Right lobe of liver (tissue), 6 donors: ENCODE measurements at regions not wholly inside any gene's neighbourhood (a gene's known extent, or its start where the extent isn't known, plus 50 kb on each side); places are given as distances from the start of the nearest gene placed in this dataset.

ENCODE experiments used
- ATAC-seq, 4 donors: fragments of 200-7000 bp; cut with Tn5 transposase; one replicate each; pipeline ENCODE4 v1.9.1; 2020; ENCODE audit warnings: mild to moderate bottlenecking in 4 of 4, moderate library complexity in 4 of 4
- DNase-seq, 3 donors: peaks; one replicate each; pipeline ENCODE4 v3.0.0-alpha.2; 2020
- H3K27ac ChIP-seq, 3 donors: fragments of 200-600 bp; one replicate each; pipeline ENCODE4 v1.8.0; 2022
- H3K27me3 ChIP-seq, 2 donors: fragments of 200-600 bp; one replicate each; pipeline ENCODE4 v1.8.0; 2022
- H3K36me3 ChIP-seq, 4 donors: fragments of 200-600 bp; sonication (generic) in 1 of 4; one replicate each; pipeline versions ENCODE4 v1.5.1 to v1.8.0; 2017 to 2022; ENCODE audit warnings: control low read depth in 1 of 4
- H3K4me1 ChIP-seq, 4 donors: fragments of 200-600 bp; sonication (generic) in 1 of 4; one replicate each; pipeline versions ENCODE4 v1.5.1 to v1.8.0; 2017 to 2022; ENCODE audit warnings: control low read depth in 1 of 4
- H3K4me3 ChIP-seq, 3 donors: fragments of 200-600 bp; one replicate each; pipeline ENCODE4 v1.8.0; 2022
- H3K9me3 ChIP-seq, 4 donors: fragments of 200-600 bp; sonication (generic) in 1 of 4; one replicate each; pipeline versions ENCODE4 v1.5.1 to v1.8.0; 2017 to 2022; ENCODE audit warnings: control low read depth in 1 of 4
- POLR2A ChIP-seq: fragments of 450-650 bp; IDR thresholded peaks from one replicate; pipeline ENCODE4 v1.6.1; 2017; ENCODE audit warnings: antibody characterized with exemption, mild to moderate bottlenecking
- WGBS: methylation state at CpG from one replicate; pipeline ENCODE4 v1.1.6; 2018; ENCODE audit warnings: low coverage, low lambda C conversion rate; ENCODE audit not compliant: insufficient coverage; ENCODE audit errors: missing lambda C conversion rate; 5-methylcytosine and 5-hydroxymethylcytosine counted together
- intact Hi-C, 2 donors: fragments of 100-400 bp; cut with DNase I; formaldehyde crosslinking; loops; one replicate each; pipeline versions ENCODE4 v1.11.2 to v1.14.1; 2022
- TF ChIP-seq, protein P1 (sequence below), 4 donors: fragments of 200-600 bp in 3 of 4; fragments of 450-650 bp in 1 of 4; IDR thresholded peaks; one replicate each; pipeline versions ENCODE4 v1.5.1 to v1.8.0; 2016 to 2022; ENCODE audit warnings: antibody characterized with exemption in 4 of 4, mild to moderate bottlenecking in 2 of 4
- donor health status: DM: no; HTN: yes; CAD: no.
- donor health status: DM: no; HTN: no; CAD: no.
- donor health status: DM: no; HTN: no; CAD: no.
- donor health status: DM: no; HTN: yes; CAD: no.
- donor health status: DM: no; HTN: yes; CAD: no.

- Histone ChIP-seq H3K9me3 (no peaks in the 10 kb centered on the region), H3K27ac (no peak overlapping the region), H3K27me3 (no peaks in the 10 kb centered on the region), H3K4me1 (no peaks in the 10 kb centered on the region), H3K4me3 (no peak overlapping the region), H3K36me3 (no peaks in the 10 kb centered on the region)
- intact Hi-C loops, result no loop called here
- no peak for ATAC-seq
- no peak for TF ChIP-seq POLR2A
- TF ChIP-seq, protein P1, sequence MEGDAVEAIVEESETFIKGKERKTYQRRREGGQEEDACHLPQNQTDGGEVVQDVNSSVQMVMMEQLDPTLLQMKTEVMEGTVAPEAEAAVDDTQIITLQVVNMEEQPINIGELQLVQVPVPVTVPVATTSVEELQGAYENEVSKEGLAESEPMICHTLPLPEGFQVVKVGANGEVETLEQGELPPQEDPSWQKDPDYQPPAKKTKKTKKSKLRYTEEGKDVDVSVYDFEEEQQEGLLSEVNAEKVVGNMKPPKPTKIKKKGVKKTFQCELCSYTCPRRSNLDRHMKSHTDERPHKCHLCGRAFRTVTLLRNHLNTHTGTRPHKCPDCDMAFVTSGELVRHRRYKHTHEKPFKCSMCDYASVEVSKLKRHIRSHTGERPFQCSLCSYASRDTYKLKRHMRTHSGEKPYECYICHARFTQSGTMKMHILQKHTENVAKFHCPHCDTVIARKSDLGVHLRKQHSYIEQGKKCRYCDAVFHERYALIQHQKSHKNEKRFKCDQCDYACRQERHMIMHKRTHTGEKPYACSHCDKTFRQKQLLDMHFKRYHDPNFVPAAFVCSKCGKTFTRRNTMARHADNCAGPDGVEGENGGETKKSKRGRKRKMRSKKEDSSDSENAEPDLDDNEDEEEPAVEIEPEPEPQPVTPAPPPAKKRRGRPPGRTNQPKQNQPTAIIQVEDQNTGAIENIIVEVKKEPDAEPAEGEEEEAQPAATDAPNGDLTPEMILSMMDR (IDR thresholded peaks at IDR 0.05), result no peak
- no peak for DNase-seq
- no CpG with 5 or more reads among the region's 1 CpG for WGBS
These were observed 474.2 kb upstream of the KIRREL3 start for GRCh38 chr11:127474766-127475165.

DNA sequence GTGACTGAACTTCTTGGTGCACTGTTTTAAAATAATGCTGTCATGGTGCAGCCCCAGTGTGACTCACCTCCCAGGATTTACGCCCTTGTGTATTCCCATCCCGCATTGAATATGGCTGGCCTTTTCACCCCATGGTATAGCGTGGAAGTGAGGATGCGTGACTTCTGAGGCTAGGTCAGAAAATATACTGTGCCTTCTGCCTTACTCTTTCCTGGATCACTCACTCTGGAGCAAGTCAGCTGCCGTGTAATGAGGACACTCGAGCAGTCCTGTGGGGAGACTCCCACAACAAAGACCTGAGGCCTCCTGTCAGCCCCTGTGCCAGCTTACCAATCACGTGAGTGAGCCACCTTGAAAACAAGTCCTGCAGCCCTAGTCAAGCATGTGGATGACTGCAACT lies 471.9 kb upstream of the KIRREL3 start:
- Histone ChIP-seq H3K36me3 (no peaks in the 10 kb centered on the region), H3K4me3 (no peak overlapping the region), H3K27me3 (no peaks in the 10 kb centered on the region), H3K27ac (no peak overlapping the region), H3K9me3 (no peaks in the 10 kb centered on the region), H3K4me1 (no peaks in the 10 kb centered on the region)
- DNase-seq (no peak), ATAC-seq (no peak)
- TF ChIP-seq, protein P1 (IDR thresholded peaks at IDR 0.05), result no peak
- no peak for TF ChIP-seq POLR2A
- intact Hi-C loops, result no loop called here
- 90% methylated on average over 2 of the region's 7 CpGs for WGBS

GRCh38 chr11:127471662-127472061 lies 471.1 kb upstream of the KIRREL3 start:
- 81% methylated on average over 3 of the region's 3 CpGs for WGBS
- intact Hi-C loops, result no loop called here

DNA sequence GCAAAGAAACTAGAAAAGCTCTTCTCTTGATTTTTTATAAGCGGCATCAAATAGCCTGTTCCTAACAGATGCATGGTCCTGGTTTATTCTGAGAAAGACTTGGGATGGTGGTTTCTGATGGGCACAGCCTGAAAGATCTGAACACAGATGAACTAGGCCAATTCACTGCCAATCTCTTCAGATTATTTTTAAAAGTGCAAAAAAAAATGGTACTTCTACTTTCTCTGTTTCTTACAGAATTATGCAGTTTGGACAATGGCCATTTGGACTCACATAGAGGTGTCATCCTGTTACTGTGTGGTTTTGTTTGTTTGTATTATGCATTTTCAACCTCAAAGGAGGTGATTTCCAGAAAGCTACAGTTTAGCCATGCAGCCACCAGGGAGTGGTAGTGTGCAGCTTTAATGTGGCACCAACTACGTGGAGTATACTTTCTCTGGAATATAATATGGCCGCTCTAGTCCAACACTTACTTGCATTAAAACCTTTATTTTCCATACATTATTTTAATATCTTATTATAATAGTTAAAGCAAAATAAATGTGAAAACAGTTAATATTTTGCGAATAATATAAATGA lies 469.8 kb upstream of the KIRREL3 start:
- Histone ChIP-seq H3K4me3 (no peak overlapping the region), H3K27me3 (no peaks in the 10 kb centered on the region), H3K4me1 (no peaks in the 10 kb centered on the region), H3K27ac (no peak overlapping the region), H3K36me3 (no peaks in the 10 kb centered on the region), H3K9me3 (no peaks in the 10 kb centered on the region)
- WGBS, result 55% methylated on average over 4 of the region's 4 CpGs
- ATAC-seq (peak; percentile 64 to 82 (median 76)), DNase-seq (no peak)
- TF ChIP-seq, protein P1 (IDR thresholded peaks at IDR 0.05), result peak; percentile 41 to 68 (median 48)
- TF ChIP-seq POLR2A, result no peak
- intact Hi-C loops, result no loop called here

More at GRCh38 chr11:127471662-127472061, 471.1 kb upstream of the KIRREL3 start:
- Histone ChIP-seq H3K27ac (no peak overlapping the region), H3K9me3 (no peaks in the 10 kb centered on the region), H3K4me3 (no peak overlapping the region), H3K4me1 (no peaks in the 10 kb centered on the region), H3K36me3 (no peaks in the 10 kb centered on the region), H3K27me3 (no peaks in the 10 kb centered on the region)
- DNase-seq (no peak), ATAC-seq (no peak)
- TF ChIP-seq, protein P1 (IDR thresholded peaks at IDR 0.05), result no peak
- no peak for TF ChIP-seq POLR2A

- no peak overlapping the region for H3K4me3 ChIP-seq
- H3K9me3 ChIP-seq, result no peaks in the 10 kb centered on the region
- no peak for DNase-seq
- H3K27ac ChIP-seq, result no peak overlapping the region
- H3K27me3 ChIP-seq, result no peaks in the 10 kb centered on the region
- H3K36me3 ChIP-seq, result no peaks in the 10 kb centered on the region
- H3K4me1 ChIP-seq, result no peaks in the 10 kb centered on the region
- TF ChIP-seq POLR2A, result no peak
- TF ChIP-seq, protein P1 (IDR thresholded peaks at IDR 0.05), result no peak
- 78% methylated on average over 4 of the region's 6 CpGs for WGBS
- ATAC-seq, result no peak
- intact Hi-C loops, result no loop called here
These were observed 463.8 kb upstream of the KIRREL3 start for GRCh38 chr11:127464325-127464724.
